Natural killer cell (primary cell): ENCODE measurements at regions not wholly inside any gene's neighbourhood (a gene's known extent, or its start where the extent isn't known, plus 50 kb on each side); places are given as distances from the start of the nearest gene placed in this dataset.

Experiments
- ATAC-seq, 3 donors: fragments of 150-1000 bp in 2 of 3; fragments of 200-7000 bp in 1 of 3; cut with Tn5 transposase; 1 replicate in 1 of 3; 2 replicates in 2 of 3; pipeline ENCODE4 v1.10.0; 2021; ENCODE audit warnings: mild to moderate bottlenecking in 2 of 3, moderate library complexity in 2 of 3
- DNase-seq, 2 donors: peaks; one replicate each; pipeline versions ENCODE4 v3.0.0 to v3.0.0-alpha.2; 2013 to 2021; ENCODE audit warnings: mixed read lengths in 1 of 2
- H3K27ac ChIP-seq: one replicate; pipeline ENCODE4 v1.5.1; 2013; ENCODE audit warnings: mild to moderate bottlenecking, low read length
- H3K27me3 ChIP-seq: one replicate; pipeline ENCODE4 v1.6.1; 2013; ENCODE audit warnings: low read length; ENCODE audit not compliant: control insufficient read depth, insufficient read depth
- H3K36me3 ChIP-seq: one replicate; pipeline ENCODE4 v1.6.1; 2013; ENCODE audit warnings: low read length; ENCODE audit not compliant: control insufficient read depth, insufficient read depth
- H3K4me1 ChIP-seq: one replicate; pipeline ENCODE4 v1.6.1; 2013; ENCODE audit warnings: low read length; ENCODE audit not compliant: control insufficient read depth, insufficient read depth
- H3K4me3 ChIP-seq: one replicate; pipeline ENCODE4 v1.5.1; 2013; ENCODE audit warnings: low read length
- H3K9me3 ChIP-seq: one replicate; pipeline ENCODE4 v1.6.1; 2013; ENCODE audit warnings: low read length; ENCODE audit not compliant: control insufficient read depth, insufficient read depth
- H3K27ac Mint-ChIP-seq, 2 donors: one replicate each; pipeline ENCODE4 v1.8.0; 2022; ENCODE audit warnings: mild to moderate bottlenecking in 2 of 2, mixed read lengths in 2 of 2, moderate library complexity in 1 of 2
- H3K27me3 Mint-ChIP-seq, 2 donors: one replicate each; pipeline ENCODE4 v1.8.0; 2022; ENCODE audit warnings: low read depth in 2 of 2, mixed read lengths in 2 of 2
- H3K36me3 Mint-ChIP-seq: one replicate; pipeline ENCODE4 v1.8.0; 2022; ENCODE audit warnings: mixed read lengths
- H3K4me1 Mint-ChIP-seq, 2 donors: one replicate each; pipeline ENCODE4 v1.8.0; 2022; ENCODE audit warnings: mixed read lengths in 2 of 2
- H3K4me3 Mint-ChIP-seq: one replicate; pipeline ENCODE4 v1.8.0; 2022; ENCODE audit warnings: mild to moderate bottlenecking, moderate library complexity, mixed read lengths
- H3K9me3 Mint-ChIP-seq, 2 donors: one replicate each; pipeline ENCODE4 v1.8.0; 2022; ENCODE audit warnings: mixed read lengths in 2 of 2
- WGBS: methylation state at CpG from one replicate; pipeline ENCODE4 v1.1.7; 2013; ENCODE audit warnings: missing lambda C conversion rate; ENCODE audit not compliant: insufficient coverage; 5-methylcytosine and 5-hydroxymethylcytosine counted together
- intact Hi-C: fragments of 100-400 bp; cut with micrococcal nuclease; formaldehyde crosslinking; loops from one replicate; pipeline ENCODE4 v1.14.2; 2022
- TF ChIP-seq, protein P1 (sequence below): fragments of 200-600 bp; IDR thresholded peaks from one replicate; pipeline ENCODE4 v1.8.0; 2022; ENCODE audit warnings: antibody characterized with exemption

DNA sequence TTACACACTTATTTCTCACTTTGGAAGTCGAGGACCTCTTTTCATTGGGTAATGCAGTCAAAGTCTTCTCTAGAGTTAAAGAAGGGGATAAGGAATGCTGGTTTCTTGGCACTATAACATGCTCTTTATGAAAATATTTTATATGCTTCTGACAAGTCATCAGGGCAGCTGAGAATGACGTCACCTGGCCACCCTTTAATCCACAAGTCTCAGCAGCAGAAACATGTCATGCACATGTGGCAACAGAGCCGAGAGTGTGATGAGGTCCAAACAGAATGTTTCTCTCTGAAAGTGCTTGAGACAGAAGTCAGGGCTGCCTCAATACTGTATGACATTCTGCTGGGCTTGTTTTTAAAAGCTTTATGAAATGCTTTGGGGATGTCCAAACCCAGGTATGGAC is 63.5 kb upstream of the C10orf90 start:
- Mint-ChIP-seq H3K27me3 (peaks cover 6 to 7% of the 10 kb centered on the region in 2 donors), H3K27ac (no peak overlapping the region), H3K9me3 (no peaks in the 10 kb centered on the region), H3K36me3 (no peaks in the 10 kb centered on the region), H3K4me1 (no peaks in the 10 kb centered on the region), H3K4me3 (no peak overlapping the region)
- TF ChIP-seq, protein P1, sequence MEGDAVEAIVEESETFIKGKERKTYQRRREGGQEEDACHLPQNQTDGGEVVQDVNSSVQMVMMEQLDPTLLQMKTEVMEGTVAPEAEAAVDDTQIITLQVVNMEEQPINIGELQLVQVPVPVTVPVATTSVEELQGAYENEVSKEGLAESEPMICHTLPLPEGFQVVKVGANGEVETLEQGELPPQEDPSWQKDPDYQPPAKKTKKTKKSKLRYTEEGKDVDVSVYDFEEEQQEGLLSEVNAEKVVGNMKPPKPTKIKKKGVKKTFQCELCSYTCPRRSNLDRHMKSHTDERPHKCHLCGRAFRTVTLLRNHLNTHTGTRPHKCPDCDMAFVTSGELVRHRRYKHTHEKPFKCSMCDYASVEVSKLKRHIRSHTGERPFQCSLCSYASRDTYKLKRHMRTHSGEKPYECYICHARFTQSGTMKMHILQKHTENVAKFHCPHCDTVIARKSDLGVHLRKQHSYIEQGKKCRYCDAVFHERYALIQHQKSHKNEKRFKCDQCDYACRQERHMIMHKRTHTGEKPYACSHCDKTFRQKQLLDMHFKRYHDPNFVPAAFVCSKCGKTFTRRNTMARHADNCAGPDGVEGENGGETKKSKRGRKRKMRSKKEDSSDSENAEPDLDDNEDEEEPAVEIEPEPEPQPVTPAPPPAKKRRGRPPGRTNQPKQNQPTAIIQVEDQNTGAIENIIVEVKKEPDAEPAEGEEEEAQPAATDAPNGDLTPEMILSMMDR, result no peak
- no peak overlapping the region for H3K27ac ChIP-seq
- ATAC-seq, result no peak
- no peak overlapping the region for H3K4me3 ChIP-seq
- H3K36me3 ChIP-seq, result no peaks in the 10 kb centered on the region
- intact Hi-C loops, result no loop called here
- no peaks in the 10 kb centered on the region for H3K4me1 ChIP-seq
- H3K27me3 ChIP-seq, result no peaks in the 10 kb centered on the region
- 70% methylated on average over 2 of the region's 3 CpGs for WGBS
- no peaks in the 10 kb centered on the region for H3K9me3 ChIP-seq
- no peak for DNase-seq

DNA sequence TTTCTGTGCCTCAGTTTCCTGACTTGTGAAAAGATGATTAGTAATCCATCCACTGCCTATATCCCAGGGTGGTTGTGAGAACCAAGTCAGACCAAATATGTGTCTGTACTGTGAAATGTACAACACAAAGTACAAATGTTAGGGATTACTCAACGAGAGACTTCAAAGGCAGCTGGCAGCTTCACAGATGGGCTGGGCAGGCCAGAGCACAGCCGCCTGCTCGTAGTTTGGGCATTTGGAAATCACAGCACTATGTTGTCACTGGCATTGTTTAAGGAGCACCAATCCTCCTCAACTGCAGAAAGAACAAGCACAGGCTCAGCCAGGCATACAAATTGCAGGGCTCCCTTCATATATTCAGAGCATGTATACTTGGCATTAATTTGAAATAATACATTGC is 64.5 kb upstream of the C10orf90 start:
- H3K4me3 Mint-ChIP-seq, result no peak overlapping the region
- H3K27ac Mint-ChIP-seq, result no peak overlapping the region
- WGBS, result 82% methylated on average over 3 of the region's 3 CpGs
- H3K4me1 ChIP-seq, result no peaks in the 10 kb centered on the region
- TF ChIP-seq, protein P1, result no peak
- H3K4me3 ChIP-seq, result no peak overlapping the region
- H3K4me1 Mint-ChIP-seq, result no peaks in the 10 kb centered on the region
- no peaks in the 10 kb centered on the region for H3K9me3 Mint-ChIP-seq
- no peaks in the 10 kb centered on the region for H3K36me3 Mint-ChIP-seq
- intact Hi-C loops, result no loop called here
- no peak overlapping the region for H3K27ac ChIP-seq
- H3K36me3 ChIP-seq, result no peaks in the 10 kb centered on the region
- H3K27me3 ChIP-seq, result no peaks in the 10 kb centered on the region
- ATAC-seq, result no peak
- DNase-seq, result no peak
- H3K9me3 ChIP-seq, result no peaks in the 10 kb centered on the region
- H3K27me3 Mint-ChIP-seq, result peaks cover 5 to 6% of the 10 kb centered on the region in 2 donors

DNA sequence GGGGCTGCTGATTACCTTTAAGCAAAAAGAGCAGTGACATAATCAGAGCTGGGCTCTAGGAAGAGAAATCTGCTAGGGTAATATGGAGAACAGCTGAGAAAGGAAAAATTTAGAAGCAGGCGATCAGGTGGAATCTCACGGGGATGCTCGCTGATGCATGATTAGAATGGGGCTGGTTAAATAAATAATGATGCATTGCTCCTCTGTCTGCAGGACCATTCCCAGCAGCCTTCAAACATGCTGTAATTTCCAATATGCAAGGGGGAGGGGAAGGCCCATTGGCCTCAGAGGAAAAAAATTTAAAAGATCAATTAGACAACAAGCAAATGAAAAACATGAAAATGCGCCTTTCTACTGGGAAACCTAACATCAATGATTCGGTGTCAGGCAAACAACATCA is 65.6 kb upstream of the C10orf90 start:
- Histone ChIP-seq H3K9me3 (no peaks in the 10 kb centered on the region), H3K4me1 (no peaks in the 10 kb centered on the region), H3K4me3 (no peak overlapping the region), H3K27ac (no peak overlapping the region), H3K27me3 (no peaks in the 10 kb centered on the region), H3K36me3 (no peaks in the 10 kb centered on the region)
- Mint-ChIP-seq H3K9me3 (no peaks in the 10 kb centered on the region), H3K4me1 (no peaks in the 10 kb centered on the region), H3K27ac (no peak overlapping the region), H3K27me3 (peaks cover 4 to 6% of the 10 kb centered on the region in 2 donors), H3K36me3 (no peaks in the 10 kb centered on the region), H3K4me3 (no peak overlapping the region)
- WGBS, result 92% methylated on average over 4 of the region's 5 CpGs
- DNase-seq, result no peak
- intact Hi-C loops, result no loop called here
- ATAC-seq, result no peak
- TF ChIP-seq, protein P1, result no peak

GRCh38 chr10:126736727-126737126 is 66.2 kb upstream of the C10orf90 start:
- H3K4me3 Mint-ChIP-seq, result no peak overlapping the region
- Histone ChIP-seq H3K27me3 (no peaks in the 10 kb centered on the region), H3K4me3 (no peak overlapping the region), H3K9me3 (no peaks in the 10 kb centered on the region), H3K27ac (no peak overlapping the region), H3K36me3 (no peaks in the 10 kb centered on the region), H3K4me1 (no peaks in the 10 kb centered on the region)
- no peaks in the 10 kb centered on the region for H3K36me3 Mint-ChIP-seq
- no peak overlapping the region for H3K27ac Mint-ChIP-seq
- WGBS, result 65% methylated on average over 2 of the region's 2 CpGs
- TF ChIP-seq, protein P1, result no peak
- no peak for ATAC-seq
- peaks cover 0 to 6% of the 10 kb centered on the region in 2 donors for H3K27me3 Mint-ChIP-seq
- DNase-seq, result no peak
- no peaks in the 10 kb centered on the region for H3K4me1 Mint-ChIP-seq
- no peaks in the 10 kb centered on the region for H3K9me3 Mint-ChIP-seq
- intact Hi-C loops, result no loop called here
